GM21423 (cell line): ENCODE measurements at regions not wholly inside any gene's neighbourhood (a gene's known extent, or its start where the extent isn't known, plus 50 kb on each side); places are given as distances from the start of the nearest gene placed in this dataset.
"Not testable (repeated sequence)": the region's sequence is repeated elsewhere in the genome, so short reads cannot be mapped to it uniquely, and the experiment has no call there.

Source experiments
- ATAC-seq: cut with Tn5 transposase; IDR thresholded peaks from one replicate; pipeline ENCODE4 v1.9.1; 2021; ENCODE audit warnings: mild to moderate bottlenecking, moderate library complexity; ENCODE audit not compliant: unreplicated experiment

GRCh38 chr6:115302731-115303130 is 758.0 kb downstream of the FRK start:
- ATAC-seq = no peak

GRCh38 chr6:115287467-115287866 is 773.2 kb downstream of the FRK start:
- no peak for ATAC-seq

- no peak for ATAC-seq
Observed at GRCh38 chr6:115276881-115277565, 783.7 kb downstream of the FRK start.

GRCh38 chr6:115272311-115272710 is 788.4 kb downstream of the FRK start:
- ATAC-seq = no peak

DNA sequence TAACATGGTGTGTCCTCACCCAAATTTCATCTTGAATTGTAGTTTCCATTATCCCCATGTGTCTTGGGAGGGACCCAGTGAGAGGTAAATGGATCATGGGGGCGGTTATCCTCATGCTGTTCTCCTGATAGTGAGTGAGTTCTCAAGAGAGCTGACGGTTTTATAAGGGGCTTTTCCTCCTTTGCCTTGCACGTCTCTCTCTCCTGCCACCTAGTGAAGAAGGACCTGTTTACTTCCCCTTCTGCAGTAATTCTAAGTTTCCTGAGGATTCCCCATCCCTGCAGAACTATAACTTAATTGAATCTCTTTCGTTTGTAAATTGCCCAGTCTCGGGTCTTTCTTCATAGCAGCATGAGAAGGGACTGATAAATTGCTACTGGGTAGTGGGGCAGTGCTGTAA is 789.3 kb downstream of the FRK start:
- no peak for ATAC-seq

GRCh38 chr6:115270953-115271352 is 789.7 kb downstream of the FRK start:
- no peak for ATAC-seq

DNA sequence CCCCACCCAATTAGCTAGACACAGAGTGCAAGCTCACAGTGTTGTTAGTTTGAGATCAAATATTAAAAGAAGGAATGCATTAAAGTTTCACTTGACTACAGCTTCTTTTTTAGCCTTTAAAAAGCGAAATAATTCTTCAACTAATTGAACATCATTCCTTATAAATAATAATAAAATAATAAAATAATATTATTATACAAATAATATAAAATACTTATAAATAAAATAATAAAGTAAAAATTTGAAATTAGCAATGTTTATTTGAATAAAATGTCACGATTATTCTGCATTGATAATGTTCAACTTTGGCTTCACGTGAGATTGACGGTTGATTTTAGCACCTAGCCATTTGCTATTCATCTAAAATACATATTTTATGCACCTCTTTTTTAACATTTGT is 819.3 kb downstream of the FRK start:
- ATAC-seq = no peak

DNA sequence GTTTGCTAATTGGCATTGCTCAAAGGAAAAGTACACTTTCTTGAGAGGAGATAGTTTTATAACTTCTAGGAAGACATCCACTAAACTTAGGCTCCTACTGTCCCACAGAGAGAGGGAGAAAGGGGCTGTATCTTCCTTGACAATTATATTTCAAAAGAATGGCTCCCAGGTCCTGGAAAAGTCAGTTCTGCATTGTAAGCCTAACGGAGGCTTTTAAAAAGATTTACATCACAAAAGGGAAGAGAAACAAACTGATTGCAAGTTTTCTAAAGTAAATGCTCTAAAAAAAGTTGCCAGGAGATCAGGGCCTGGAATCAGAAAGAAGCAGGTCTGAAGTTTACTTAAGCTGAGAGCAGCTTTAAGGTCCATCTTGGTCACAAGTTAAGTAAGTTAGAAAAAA is 839.5 kb downstream of the FRK start:
- no peak for ATAC-seq

GRCh38 chr6:115220551-115221159 is 840.0 kb downstream of the FRK start:
- ATAC-seq = no peak

DNA sequence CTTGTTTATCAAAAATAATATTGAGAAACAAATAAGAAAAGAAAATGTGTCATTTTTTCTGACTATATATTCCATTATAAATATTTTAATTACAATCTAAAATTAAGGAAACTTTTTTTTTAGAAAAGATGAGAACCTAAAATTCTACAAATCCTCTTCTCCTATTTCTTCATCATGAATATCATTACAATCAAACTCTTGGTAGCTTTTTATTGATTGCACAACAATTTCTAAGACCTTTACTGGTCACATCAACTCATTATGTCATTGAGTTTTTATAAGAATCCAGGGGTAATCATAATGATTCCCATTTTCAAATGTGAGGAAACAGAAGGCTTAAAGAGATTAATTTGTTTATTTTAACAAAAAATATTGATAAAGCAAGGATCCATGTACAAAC is 841.0 kb downstream of the FRK start:
- ATAC-seq = no peak

- no peak for ATAC-seq
Observed at GRCh38 chr6:115216835-115217234, 843.9 kb downstream of the FRK start.

- no peak for ATAC-seq
Observed at GRCh38 chr6:115214283-115214682, 846.4 kb downstream of the FRK start.

- ATAC-seq = no peak
Observed at GRCh38 chr6:115203381-115203780, 857.3 kb downstream of the FRK start.

GRCh38 chr6:115194981-115195638 is 852.3 kb upstream of the HS3ST5 start:
- no peak for ATAC-seq

DNA sequence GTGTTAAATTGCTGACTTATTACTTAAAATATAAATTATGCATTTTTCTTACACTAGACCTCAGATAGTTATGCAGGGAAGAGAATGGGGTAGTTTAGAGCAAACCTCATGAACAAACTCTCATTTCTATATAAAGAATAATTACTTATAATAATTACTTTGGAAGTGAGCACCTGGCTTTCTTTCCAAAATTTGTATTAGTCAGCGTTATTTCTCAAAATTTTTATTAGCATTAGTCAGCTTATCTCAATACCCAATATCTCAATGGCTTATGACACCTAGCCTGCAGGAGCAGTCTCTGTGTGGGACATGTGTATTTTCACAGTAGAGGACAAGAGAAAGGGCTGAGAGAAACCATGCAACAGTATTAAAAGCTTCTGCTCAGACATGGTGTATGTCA is 849.2 kb upstream of the HS3ST5 start:
- no peak for ATAC-seq

- no peak for ATAC-seq
Observed at GRCh38 chr6:115190534-115190933, 847.7 kb upstream of the HS3ST5 start.

DNA sequence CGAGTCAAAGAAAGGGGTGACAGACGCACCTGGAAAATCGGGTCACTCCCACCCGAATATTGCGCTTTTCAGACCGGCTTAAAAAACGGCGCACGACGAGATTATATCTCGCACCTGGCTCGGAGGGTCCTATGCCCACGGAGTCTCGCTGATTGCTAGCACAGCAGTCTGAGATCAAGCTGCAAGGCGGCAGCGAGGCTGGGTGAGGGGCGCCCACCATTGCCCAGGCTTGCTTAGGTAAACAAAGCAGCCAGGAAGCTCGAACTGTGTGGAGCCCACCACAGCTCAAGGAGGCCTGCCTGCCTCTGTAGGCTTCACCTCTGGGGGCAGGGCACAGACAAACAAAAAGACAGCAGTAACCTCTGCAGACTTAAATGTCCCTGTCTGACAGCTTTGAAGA is 832.6 kb upstream of the HS3ST5 start:
- not testable (repeated sequence) for ATAC-seq

- ATAC-seq = not testable (repeated sequence)
Observed at GRCh38 chr6:115165912-115166311, 823.1 kb upstream of the HS3ST5 start.

- no peak for ATAC-seq
Observed at GRCh38 chr6:115159733-115160132, 816.9 kb upstream of the HS3ST5 start.

- ATAC-seq = no peak
Observed at GRCh38 chr6:115137910-115138309, 795.1 kb upstream of the HS3ST5 start.

- no peak for ATAC-seq
Observed at GRCh38 chr6:115133790-115134189, 791.0 kb upstream of the HS3ST5 start.
